Cerebellar cortex (tissue), 1 donor: ENCODE measurements at regions not wholly inside any gene's neighbourhood (a gene's known extent, or its start where the extent isn't known, plus 50 kb on each side); places are given as distances from the start of the nearest gene placed in this dataset.
"Not testable (repeated sequence)": the region's sequence is repeated elsewhere in the genome, so short reads cannot be mapped to it uniquely, and the experiment has no call there.

Source experiments
- DNase-seq: peaks from one replicate; pipeline ENCODE4 v3.0.0-alpha.2; 2015; ENCODE audit warnings: low spot score

- DNase-seq = not testable (repeated sequence)
Measured at GRCh38 chr16:21363550-21364223, 85.6 kb upstream of the CRYM start.

- peak; percentile 17 for DNase-seq
Measured at GRCh38 chr16:21361612-21362227, 83.6 kb upstream of the CRYM start.

- not testable (repeated sequence) for DNase-seq
Measured at GRCh38 chr16:21361045-21361444, 83.0 kb upstream of the CRYM start.

GRCh38 chr16:21359513-21359912 lies 81.4 kb upstream of the CRYM start:
- not testable (repeated sequence) for DNase-seq

- DNase-seq = not testable (repeated sequence)
Measured at GRCh38 chr16:21358261-21358795, 80.2 kb upstream of the CRYM start.

GRCh38 chr16:21356308-21356707 lies 78.2 kb upstream of the CRYM start:
- DNase-seq = not testable (repeated sequence)

- DNase-seq = not testable (repeated sequence)
Measured at GRCh38 chr16:21351433-21351832, 73.3 kb upstream of the CRYM start.

- DNase-seq = not testable (repeated sequence)
Measured at GRCh38 chr16:21350851-21351250, 72.8 kb upstream of the CRYM start.

GRCh38 chr16:21349336-21349735 lies 71.2 kb upstream of the CRYM start:
- DNase-seq = not testable (repeated sequence)

GRCh38 chr16:21348815-21349214 lies 70.7 kb upstream of the CRYM start:
- DNase-seq = not testable (repeated sequence)

- not testable (repeated sequence) for DNase-seq
Measured at GRCh38 chr16:21347538-21347937, 69.4 kb upstream of the CRYM start.

GRCh38 chr16:21346756-21347491 lies 68.8 kb upstream of the CRYM start:
- not testable (repeated sequence) for DNase-seq

- not testable (repeated sequence) for DNase-seq
Measured at GRCh38 chr16:21344361-21344912, 66.3 kb upstream of the CRYM start.

- DNase-seq = no peak
Measured at GRCh38 chr16:21341101-21341500, 63.0 kb upstream of the CRYM start.

- peak; percentile 73 for DNase-seq
Measured at GRCh38 chr16:21339941-21340340, 61.9 kb upstream of the CRYM start.

- DNase-seq = no peak
Measured at GRCh38 chr16:21339269-21339641, 61.2 kb upstream of the CRYM start.

GRCh38 chr16:21338537-21339268 lies 60.6 kb upstream of the CRYM start:
- DNase-seq = no peak

- DNase-seq = no peak
Measured at GRCh38 chr16:21336231-21336630, 58.1 kb upstream of the CRYM start.

GRCh38 chr16:21334188-21335146 lies 56.4 kb upstream of the CRYM start:
- not testable (repeated sequence) for DNase-seq

GRCh38 chr16:21333683-21334082 lies 55.6 kb upstream of the CRYM start:
- DNase-seq = not testable (repeated sequence)
